22Rv1 (cell line): ENCODE measurements at regions not wholly inside any gene's neighbourhood (a gene's known extent, or its start where the extent isn't known, plus 50 kb on each side); places are given as distances from the start of the nearest gene placed in this dataset.

Experiments
- CTCF ChIP-seq: fragments of 450-650 bp; IDR thresholded peaks from 2 replicates; pipeline ENCODE4 v1.5.1; 2017; ENCODE audit warnings: mild to moderate bottlenecking
- ZFX ChIP-seq: fragments of 450-650 bp; IDR thresholded peaks from 2 replicates; pipeline ENCODE4 v1.6.1; 2017; ENCODE audit warnings: antibody characterized with exemption, borderline replicate concordance

- no peak for TF ChIP-seq CTCF
- no peak for TF ChIP-seq ZFX
These were observed 55.2 kb upstream of the C1orf174 start for GRCh38 chr1:3955196-3955772.
